Kidney (tissue), 13 donors: ENCODE measurements at regions not wholly inside any gene's neighbourhood (a gene's known extent, or its start where the extent isn't known, plus 50 kb on each side); places are given as distances from the start of the nearest gene placed in this dataset.

Experiments
- DNase-seq, 5 donors: peaks; one replicate each; pipeline ENCODE4 v3.0.0-alpha.2; 2013 to 2020
- FAIRE-seq: peaks from 2 replicates; lab custom pipeline; 2012; peaks lifted over from hg19 to GRCh38; lab: Jason Lieb, UNC
- H3K27ac ChIP-seq, 2 donors: one replicate each; pipeline ENCODE4 v1.7.0; 2013; ENCODE audit warnings: low read depth in 2 of 2, low read length in 2 of 2, inconsistent platforms in 1 of 2
- H3K27me3 ChIP-seq: one replicate; pipeline ENCODE4 v1.7.1; 2013; ENCODE audit warnings: low read length, inconsistent platforms; ENCODE audit not compliant: control insufficient read depth, insufficient read depth
- H3K36me3 ChIP-seq, 3 donors: one replicate each; pipeline versions ENCODE4 v1.7.0 to v1.7.1; 2013; ENCODE audit warnings: low read length in 3 of 3, control low read depth in 1 of 3, inconsistent platforms in 1 of 3; ENCODE audit not compliant: insufficient read depth in 3 of 3, control insufficient read depth in 2 of 3
- H3K4me1 ChIP-seq, 3 donors: one replicate each; pipeline versions ENCODE4 v1.7.0 to v1.7.1; 2013; ENCODE audit warnings: low read length in 3 of 3, inconsistent platforms in 1 of 3, low read depth in 1 of 3; ENCODE audit not compliant: control insufficient read depth in 2 of 3, insufficient read depth in 2 of 3
- H3K4me3 ChIP-seq, 3 donors: one replicate each; pipeline versions ENCODE4 v1.7.0 to v1.8.1; 2013; ENCODE audit warnings: low read length in 3 of 3, control low read depth in 1 of 3, inconsistent platforms in 1 of 3
- H3K9ac ChIP-seq, 3 donors: one replicate each; pipeline versions ENCODE4 v1.7.0 to v1.7.1; 2013; ENCODE audit warnings: low read length in 3 of 3, control low read depth in 1 of 3, inconsistent platforms in 1 of 3
- H3K9me3 ChIP-seq, 3 donors: one replicate each; pipeline versions ENCODE4 v1.7.0 to v1.7.1; 2013; ENCODE audit warnings: low read length in 3 of 3, control low read depth in 1 of 3, inconsistent platforms in 1 of 3; ENCODE audit not compliant: control insufficient read depth in 2 of 3, insufficient read depth in 1 of 3
- CTCF ChIP-seq: IDR thresholded peaks from 3 replicates; pipeline ENCODE4 v1.5.1; 2012; ENCODE audit warnings: mild to moderate bottlenecking, moderate library complexity, borderline replicate concordance; ENCODE audit not compliant: insufficient read depth; ENCODE audit errors: extremely low read depth
- intact Hi-C: fragments of 100-400 bp; cut with DNase I; formaldehyde crosslinking; loops from one replicate; pipeline ENCODE4 v1.11.1; 2022
- donor health status: control.
- donor health status: control.
- donor health status: control.
- donor health status: control.
- donor health status: control.
- donor health status: DM: yes; HTN: yes; CAD: no.
- donor health status: Normal renal cell carcinoma (clear cell type).

GRCh38 chr20:22825076-22825475 lies 210.0 kb upstream of the SSTR4 start:
- Histone ChIP-seq H3K9ac (no peak overlapping the region), H3K36me3 (no peaks in the 10 kb centered on the region), H3K9me3 (no peaks in the 10 kb centered on the region), H3K27me3 (no peaks in the 10 kb centered on the region), H3K4me1 (peaks cover 0 to 2% (median 0%) of the 10 kb centered on the region in 3 donors), H3K27ac (no peak overlapping the region), H3K4me3 (no peak overlapping the region)
- FAIRE-seq, result no peak
- intact Hi-C loops, result no loop called here
- no peak for DNase-seq
- TF ChIP-seq CTCF, result no peak

GRCh38 chr20:22825546-22825945 lies 209.6 kb upstream of the SSTR4 start:
- Histone ChIP-seq H3K27me3 (no peaks in the 10 kb centered on the region), H3K27ac (no peak overlapping the region), H3K9ac (no peak overlapping the region), H3K4me1 (peaks cover 0 to 2% (median 0%) of the 10 kb centered on the region in 3 donors), H3K4me3 (no peak overlapping the region), H3K9me3 (no peaks in the 10 kb centered on the region), H3K36me3 (no peaks in the 10 kb centered on the region)
- FAIRE-seq (no peak), DNase-seq (peak in 1 of 5 donors; percentile 15)
- TF ChIP-seq CTCF, result no peak
- intact Hi-C loops, result no loop called here

- Histone ChIP-seq H3K27ac (no peak overlapping the region), H3K4me1 (no peaks in the 10 kb centered on the region), H3K4me3 (no peak overlapping the region), H3K36me3 (no peaks in the 10 kb centered on the region), H3K27me3 (no peaks in the 10 kb centered on the region), H3K9ac (no peak overlapping the region), H3K9me3 (no peaks in the 10 kb centered on the region)
- no peak for FAIRE-seq
- intact Hi-C loops, result no loop called here
- DNase-seq, result peak in 1 of 5 donors; percentile 16
- TF ChIP-seq CTCF, result no peak
These were observed 208.5 kb upstream of the SSTR4 start for GRCh38 chr20:22826306-22827230.
